RCC 7860 (cell line): ENCODE measurements at regions not wholly inside any gene's neighbourhood (a gene's known extent, or its start where the extent isn't known, plus 50 kb on each side); places are given as distances from the start of the nearest gene placed in this dataset.
"Not testable (repeated sequence)": the region's sequence is repeated elsewhere in the genome, so short reads cannot be mapped to it uniquely, and the experiment has no call there.

Experiments
- DNase-seq: peaks from one replicate; pipeline ENCODE4 v3.0.0-alpha.2; 2015; ENCODE audit warnings: low spot score
- FAIRE-seq: peaks from 2 replicates; lab custom pipeline; 2012; peaks lifted over from hg19 to GRCh38; lab: Jason Lieb, UNC

DNA sequence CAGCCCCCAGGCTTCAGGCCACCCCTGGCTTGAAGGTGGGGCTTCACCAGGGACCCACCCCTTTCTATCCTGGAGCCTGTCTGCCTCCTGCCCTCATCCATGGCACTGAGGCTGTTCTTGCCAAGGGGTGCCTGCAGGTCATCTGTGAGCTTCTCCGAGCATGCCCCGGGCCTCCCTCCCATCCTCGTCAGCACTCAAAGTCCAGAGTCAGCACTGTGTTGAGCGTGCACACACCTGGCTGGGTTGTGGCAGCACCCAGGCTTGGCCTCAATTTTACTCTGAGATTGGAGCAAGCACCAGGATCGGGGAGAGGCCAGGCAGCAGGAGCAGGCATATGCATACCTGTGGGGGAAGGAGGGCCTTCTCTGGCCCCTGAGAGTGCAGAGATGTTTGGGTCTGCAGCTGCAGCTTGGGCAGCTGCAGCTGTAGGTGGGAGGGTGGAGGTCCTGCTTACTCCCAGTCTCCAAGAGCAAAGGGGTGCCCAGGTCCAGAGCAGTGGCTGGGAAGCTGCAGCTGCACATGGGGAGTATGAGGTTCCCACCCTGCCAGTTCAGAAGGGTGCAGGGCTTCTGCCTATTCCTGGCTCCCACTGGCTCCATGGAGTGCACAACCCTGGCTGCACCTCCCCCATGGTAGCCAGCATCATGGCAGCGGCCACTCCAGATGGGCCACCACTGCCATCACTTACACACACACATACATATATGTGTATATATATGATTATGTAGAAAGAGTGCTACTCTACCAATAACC is 488.7 kb downstream of the JRKL start:
- FAIRE-seq: no peak
- no peak for DNase-seq

GRCh38 chr11:96882622-96883021 is 492.8 kb downstream of the JRKL start:
- not testable (repeated sequence) for DNase-seq, FAIRE-seq

DNA sequence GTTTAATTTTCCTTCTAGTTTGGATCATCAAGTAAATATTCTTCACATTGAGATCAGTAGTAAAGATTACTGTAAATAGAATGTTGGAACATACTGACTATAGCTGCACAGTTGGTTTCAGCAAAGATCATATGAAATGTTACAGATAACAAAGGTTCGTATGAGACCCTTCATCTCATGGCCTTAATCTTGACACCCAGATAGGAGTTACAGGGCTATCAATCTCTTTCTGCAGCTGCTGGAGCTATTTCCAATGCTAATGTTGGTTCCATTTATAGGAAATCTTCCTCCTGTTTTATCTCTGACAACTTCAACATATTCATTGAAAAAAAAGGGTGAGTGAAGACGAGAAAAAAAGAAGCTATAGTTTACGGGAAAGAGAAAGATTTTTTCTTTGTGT is 495.6 kb downstream of the JRKL start:
- no peak for FAIRE-seq

DNA sequence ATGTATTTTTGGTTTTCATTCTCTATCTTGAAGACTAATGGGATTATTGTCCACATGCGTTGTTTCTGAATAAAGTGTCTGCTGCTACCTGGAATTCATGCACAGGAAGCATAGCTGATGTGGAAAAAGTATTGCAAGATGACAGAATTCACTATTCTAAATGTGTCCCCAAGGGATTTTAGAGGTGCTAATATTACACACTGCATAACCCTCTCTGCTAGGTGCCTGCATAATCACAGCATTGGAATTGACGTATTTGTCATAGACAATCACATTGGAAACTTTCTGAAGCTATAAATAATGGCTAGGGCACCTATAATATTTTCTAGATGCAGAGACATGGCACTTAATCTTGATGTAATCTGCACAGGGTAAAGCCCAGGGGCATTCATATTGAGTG is 496.1 kb downstream of the JRKL start:
- FAIRE-seq (no peak), DNase-seq (no peak)

More for the DNA sequence above, 495.6 kb downstream of the JRKL start:
- no peak for DNase-seq

- no peak for DNase-seq
These were observed 504.2 kb downstream of the JRKL start for GRCh38 chr11:96893988-96894387.

GRCh38 chr11:96894587-96894986 is 504.8 kb downstream of the JRKL start:
- DNase-seq: no peak
- no peak for FAIRE-seq

More at GRCh38 chr11:96893988-96894387, 504.2 kb downstream of the JRKL start:
- FAIRE-seq: no peak

GRCh38 chr11:96899971-96900370 is 510.2 kb downstream of the JRKL start:
- DNase-seq (no peak), FAIRE-seq (no peak)

DNA sequence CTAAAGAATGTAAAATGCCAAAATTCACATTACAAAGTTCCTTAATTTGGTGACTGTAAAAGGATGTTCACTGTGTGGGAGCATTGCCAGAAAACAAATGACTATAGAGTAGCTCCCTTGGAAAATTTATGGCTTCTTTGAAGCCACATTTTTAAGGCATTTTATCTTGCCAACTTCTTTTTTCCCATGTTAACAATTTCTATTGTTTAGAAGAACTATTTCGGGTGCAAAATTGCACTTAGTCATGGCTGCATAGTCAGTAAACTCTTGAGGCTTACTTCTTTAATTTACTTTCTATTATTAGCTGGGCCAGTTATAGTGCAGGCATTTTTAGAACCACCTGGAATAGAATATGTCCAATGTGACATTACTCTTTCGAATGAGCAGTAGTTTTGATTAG is 515.3 kb downstream of the JRKL start:
- DNase-seq (no peak), FAIRE-seq (no peak)

GRCh38 chr11:96905663-96906062 is 515.9 kb downstream of the JRKL start:
- DNase-seq (no peak), FAIRE-seq (no peak)

DNA sequence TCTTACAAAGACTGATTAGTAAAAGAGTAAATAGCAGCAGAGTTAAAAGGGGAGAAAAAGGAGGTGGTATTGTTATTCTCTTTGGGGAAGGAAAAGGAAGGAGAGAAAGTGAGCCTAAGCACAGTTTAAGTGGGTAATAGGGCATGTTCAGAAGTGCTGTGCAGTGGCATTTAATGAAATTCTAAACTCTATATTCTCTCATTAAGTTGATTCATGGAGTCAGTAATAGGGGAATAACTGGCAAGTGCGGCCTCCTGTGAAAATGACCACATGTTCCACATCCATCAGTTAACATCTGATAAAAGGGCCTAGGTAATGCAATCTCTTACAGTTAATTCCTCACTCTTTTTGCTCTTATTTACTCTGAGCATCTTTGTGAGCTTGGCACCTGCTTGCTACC is 516.7 kb downstream of the JRKL start:
- FAIRE-seq (no peak), DNase-seq (no peak)

- no peak for FAIRE-seq
- DNase-seq: no peak
These were observed 536.0 kb downstream of the JRKL start for GRCh38 chr11:96925862-96926261.

DNA sequence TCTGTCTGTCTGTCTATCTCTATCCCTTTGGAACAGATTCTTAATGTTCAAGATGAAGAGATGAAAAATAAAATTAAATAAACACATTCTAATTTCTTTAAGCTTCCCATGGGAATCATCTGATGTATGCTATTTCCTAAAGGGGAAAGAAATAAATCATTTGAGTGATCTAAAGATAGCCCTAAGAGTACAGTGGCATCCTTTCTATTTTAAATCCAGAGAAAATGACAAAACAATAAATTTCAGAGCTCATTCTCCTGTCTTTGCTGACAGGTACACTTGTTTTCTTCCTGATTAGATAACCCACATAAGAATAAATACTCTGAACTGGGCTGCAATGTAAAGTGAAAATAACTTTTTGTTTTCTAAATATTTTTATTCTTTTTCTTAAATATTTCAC is 550.4 kb downstream of the JRKL start:
- FAIRE-seq (no peak), DNase-seq (no peak)

DNA sequence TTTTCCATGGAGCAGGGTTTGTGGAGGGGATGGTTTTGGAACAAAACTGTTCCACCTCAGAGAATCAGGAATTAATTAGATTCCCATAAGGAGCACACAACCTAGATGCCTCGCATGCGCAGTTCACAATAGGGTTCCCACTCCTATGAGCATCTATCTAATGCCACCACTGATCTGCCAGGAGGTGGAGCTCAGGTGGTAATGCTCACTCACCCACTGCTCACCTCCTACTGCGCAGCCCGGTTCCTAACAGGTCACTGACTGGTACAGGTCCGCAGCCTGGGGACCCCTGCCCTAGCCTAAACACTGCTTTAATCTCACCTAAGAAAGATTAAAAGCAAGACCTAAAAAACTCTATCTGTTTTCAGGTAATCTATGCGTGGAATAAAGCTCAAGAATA is 553.0 kb downstream of the JRKL start:
- no peak for DNase-seq

DNA sequence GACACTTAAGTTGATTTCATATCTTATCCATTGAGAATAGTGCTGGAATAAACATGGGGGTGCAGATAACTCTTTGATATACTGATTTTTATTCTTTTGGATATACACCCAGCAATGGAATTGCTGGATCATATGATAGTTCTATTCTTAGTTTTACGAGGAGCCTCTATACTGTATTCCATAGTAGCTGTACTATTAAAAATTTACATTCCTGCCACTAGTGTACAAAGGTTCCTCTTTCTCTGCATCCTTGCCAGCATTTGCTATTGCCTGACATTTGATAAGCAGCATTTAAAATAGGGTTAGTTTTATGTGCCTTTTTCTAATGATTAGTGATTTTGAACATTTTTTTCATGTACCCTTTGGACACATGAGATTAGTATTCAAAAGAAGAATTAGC is 554.2 kb downstream of the JRKL start:
- FAIRE-seq (no peak), DNase-seq (no peak)

More for the DNA sequence above, 553.0 kb downstream of the JRKL start:
- no peak for FAIRE-seq

DNA sequence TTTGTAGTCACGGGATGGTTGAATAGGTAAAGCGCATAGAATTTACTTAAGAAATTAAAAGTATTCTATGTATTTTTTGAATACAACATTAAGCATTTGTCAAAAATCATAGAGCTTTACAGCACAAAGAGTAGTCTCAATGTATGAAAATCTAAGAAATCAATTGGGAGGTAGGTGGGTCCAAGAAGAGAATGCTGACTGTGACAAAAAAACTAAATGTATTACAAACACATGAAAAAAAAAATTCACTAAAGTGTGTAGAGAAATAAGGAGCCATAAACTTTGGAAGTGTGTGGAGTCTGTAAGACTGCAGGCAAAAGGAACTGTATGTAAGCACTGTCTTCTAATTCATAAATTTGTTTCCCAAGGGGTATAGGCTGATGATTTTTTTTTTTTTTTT is 558.3 kb downstream of the JRKL start:
- no peak for FAIRE-seq
- no peak for DNase-seq

GRCh38 chr11:96949464-96949863 is 559.7 kb downstream of the JRKL start:
- no peak for DNase-seq
- no peak for FAIRE-seq

- FAIRE-seq: no peak
- no peak for DNase-seq
These were observed 564.9 kb downstream of the JRKL start for GRCh38 chr11:96954587-96955242.

DNA sequence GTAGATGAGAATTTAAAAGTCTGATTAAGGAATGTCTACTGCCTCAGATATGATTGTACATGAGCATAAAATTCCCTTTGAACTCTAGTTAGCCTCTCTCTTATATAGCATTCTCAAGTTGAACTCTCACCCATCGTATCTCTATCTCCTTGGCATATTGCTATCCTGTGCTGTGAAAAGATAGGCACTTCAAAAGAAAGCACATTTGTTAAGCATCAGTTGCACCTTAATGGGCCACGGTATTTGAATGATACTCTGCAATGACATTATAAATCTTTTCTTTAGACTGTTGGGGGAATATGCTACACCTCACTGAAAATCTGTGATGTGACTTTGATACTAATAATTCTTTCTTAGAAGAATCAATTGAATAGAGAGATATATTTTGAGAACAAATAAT is 570.7 kb downstream of the JRKL start:
- FAIRE-seq (no peak), DNase-seq (no peak)

GRCh38 chr11:96960926-96961325 is 571.1 kb downstream of the JRKL start:
- FAIRE-seq (no peak), DNase-seq (no peak)

- no peak for DNase-seq
- FAIRE-seq: no peak
These were observed 572.1 kb downstream of the JRKL start for GRCh38 chr11:96961931-96962330.

GRCh38 chr11:96963375-96963774 is 573.6 kb downstream of the JRKL start:
- DNase-seq (no peak), FAIRE-seq (no peak)

DNA sequence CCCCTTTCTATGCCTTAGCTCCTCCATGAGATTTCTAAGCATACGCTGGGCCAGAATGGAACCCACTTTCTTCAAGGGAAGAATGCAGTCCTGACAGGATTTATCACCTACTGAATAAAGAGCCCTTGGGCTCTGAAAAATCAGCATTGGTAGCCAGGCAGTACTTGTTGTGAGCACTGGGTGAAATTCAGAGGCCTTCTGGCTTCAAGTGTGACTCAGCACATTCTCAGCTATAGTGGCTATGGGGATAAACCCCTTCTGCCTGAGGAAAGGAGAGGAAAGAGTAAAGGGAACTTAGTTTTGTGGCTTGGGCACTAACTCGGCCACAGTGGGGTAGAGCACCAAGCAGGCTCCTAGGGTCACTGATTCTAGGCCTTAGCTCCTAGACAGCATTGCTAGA is 574.8 kb downstream of the JRKL start:
- DNase-seq (no peak), FAIRE-seq (no peak)

GRCh38 chr11:96967616-96968015 is 577.8 kb downstream of the JRKL start:
- no peak for FAIRE-seq

More at GRCh38 chr11:96967616-96968015, 577.8 kb downstream of the JRKL start:
- DNase-seq: no peak
